ENCODE measurements at regions not wholly inside any gene's neighbourhood (a gene's known extent, or its start where the extent isn't known, plus 50 kb on each side); places are given as distances from the start of the nearest gene placed in this dataset.
A peak's percentile ranks its signal among the peaks of the same experiment; 100 is the strongest.

DNA sequence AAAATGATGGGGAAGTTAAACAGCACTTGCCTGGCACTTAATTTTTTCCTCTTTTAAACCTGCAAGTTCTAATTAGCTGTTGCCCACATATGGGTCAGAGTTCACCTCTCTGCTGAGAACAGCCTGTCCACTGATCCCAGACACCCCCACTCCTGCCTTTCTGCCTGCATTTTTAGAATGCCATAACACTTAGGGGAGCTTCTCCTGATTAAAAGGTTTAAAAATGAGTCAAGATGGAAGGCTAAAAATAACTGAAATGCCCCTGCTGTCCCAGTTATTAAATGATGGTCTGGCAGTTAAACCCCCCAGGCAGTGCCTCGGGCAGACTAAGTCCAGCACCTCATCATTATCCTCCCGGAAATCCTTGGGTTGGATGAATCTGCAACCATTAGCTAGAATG lies 913.6 kb upstream of the ARPP21 start:
- Histone ChIP-seq H3K27ac (ENCODE audit: low read length, poor library complexity, severe bottlenecking) (peak overlapping the region; percentile 62), H2BK5ac (ENCODE audit: low read depth, low read length, poor library complexity, severe bottlenecking) (no peak overlapping the region), H2BK12ac (ENCODE audit: low read length in 2 of 2) (no peak overlapping the region), H3K4ac (ENCODE audit: low read depth in 1 of 2, low read length in 2 of 2) (no peak overlapping the region), H2BK120ac (ENCODE audit: low read depth, low read length) (no peak overlapping the region), H3K4me3 (ENCODE audit: insufficient read depth in 1 of 2, low read depth in 1 of 2, low read length in 2 of 2) (no peak overlapping the region), H3K27me3 (ENCODE audit: control insufficient read depth in 1 of 2, insufficient read depth in 1 of 2, low read length in 2 of 2) (no peaks in the 10 kb centered on the region), H3K4me2 (ENCODE audit: low read length, poor library complexity, severe bottlenecking) (no peak overlapping the region), H3K4me1 (ENCODE audit: control insufficient read depth, insufficient read depth, low read depth, low read length) (peaks cover 3% of the 10 kb centered on the region), H3K9me3 (ENCODE audit: control insufficient read depth, low read length) (peaks cover 14% of the 10 kb centered on the region), H4K91ac (ENCODE audit: low read length) (no peak overlapping the region), H2AFZ (ENCODE audit: low read depth, low read length) (no peak overlapping the region), H4K8ac (ENCODE audit: low read length) (no peak overlapping the region), H3K14ac (ENCODE audit: low read length in 2 of 2) (no peak overlapping the region), H2BK15ac (ENCODE audit: low read depth, poor library complexity, severe bottlenecking) (no peak overlapping the region), H3K9ac (ENCODE audit: low read length) (no peak overlapping the region), H3K18ac (ENCODE audit: low read depth in 1 of 2, low read length in 2 of 2) (no peak overlapping the region), H3K36me3 (ENCODE audit: control insufficient read depth in 1 of 2, insufficient read depth in 2 of 2, low read depth in 1 of 2, low read length in 2 of 2) (no peaks in the 10 kb centered on the region), H2AK5ac (ENCODE audit: low read length, severe bottlenecking) (no peak overlapping the region), H3K23ac (ENCODE audit: low read length in 2 of 2) (no peak overlapping the region), H3K79me1 (replicated peaks; ENCODE audit: low read length, poor library complexity, severe bottlenecking) (no peaks in the 10 kb centered on the region)
- WGBS, result 20% methylated on average over 1 of the region's 2 CpGs
- no peak for DNase-seq

- WGBS, result 100% methylated on average over 1 of the region's 2 CpGs
- Histone ChIP-seq H3K4me1 (ENCODE audit: control insufficient read depth, insufficient read depth, low read depth, low read length) (peaks cover 14% of the 10 kb centered on the region), H3K4me3 (ENCODE audit: insufficient read depth in 1 of 2, low read depth in 1 of 2, low read length in 2 of 2) (no peak overlapping the region), H3K9me3 (ENCODE audit: control insufficient read depth, low read length) (peaks cover 16% of the 10 kb centered on the region), H3K36me3 (ENCODE audit: control insufficient read depth in 1 of 2, insufficient read depth in 2 of 2, low read depth in 1 of 2, low read length in 2 of 2) (no peaks in the 10 kb centered on the region), H3K9ac (ENCODE audit: low read length) (no peak overlapping the region), H3K4ac (ENCODE audit: low read depth in 1 of 2, low read length in 2 of 2) (no peak overlapping the region), H4K8ac (ENCODE audit: low read length) (no peak overlapping the region), H3K18ac (ENCODE audit: low read depth in 1 of 2, low read length in 2 of 2) (no peak overlapping the region), H3K4me2 (ENCODE audit: low read length, poor library complexity, severe bottlenecking) (no peak overlapping the region), H4K91ac (ENCODE audit: low read length) (no peak overlapping the region), H2AK5ac (ENCODE audit: low read length, severe bottlenecking) (no peak overlapping the region), H2AFZ (ENCODE audit: low read depth, low read length) (no peak overlapping the region), H3K23ac (ENCODE audit: low read length in 2 of 2) (no peak overlapping the region), H3K27ac (ENCODE audit: low read length, poor library complexity, severe bottlenecking) (no peak overlapping the region), H3K79me1 (replicated peaks; ENCODE audit: low read length, poor library complexity, severe bottlenecking) (no peaks in the 10 kb centered on the region), H2BK120ac (ENCODE audit: low read depth, low read length) (no peak overlapping the region), H3K27me3 (ENCODE audit: control insufficient read depth in 1 of 2, insufficient read depth in 1 of 2, low read length in 2 of 2) (no peaks in the 10 kb centered on the region), H2BK5ac (ENCODE audit: low read depth, low read length, poor library complexity, severe bottlenecking) (no peak overlapping the region), H3K14ac (ENCODE audit: low read length in 2 of 2) (no peak overlapping the region), H2BK12ac (ENCODE audit: low read length in 2 of 2) (no peak overlapping the region), H2BK15ac (ENCODE audit: low read depth, poor library complexity, severe bottlenecking) (no peak overlapping the region)
- DNase-seq, result no peak
Measured at GRCh38 chr3:34727700-34728099, 911.6 kb upstream of the ARPP21 start.

- Histone ChIP-seq H2AK5ac (ENCODE audit: low read length, severe bottlenecking) (no peak overlapping the region), H2BK120ac (ENCODE audit: low read depth, low read length) (no peak overlapping the region), H3K79me1 (replicated peaks; ENCODE audit: low read length, poor library complexity, severe bottlenecking) (no peaks in the 10 kb centered on the region), H3K36me3 (ENCODE audit: control insufficient read depth in 1 of 2, insufficient read depth in 2 of 2, low read depth in 1 of 2, low read length in 2 of 2) (no peaks in the 10 kb centered on the region), H2BK5ac (ENCODE audit: low read depth, low read length, poor library complexity, severe bottlenecking) (no peak overlapping the region), H2AFZ (ENCODE audit: low read depth, low read length) (no peak overlapping the region), H3K27ac (ENCODE audit: low read length, poor library complexity, severe bottlenecking) (no peak overlapping the region), H2BK12ac (ENCODE audit: low read length in 2 of 2) (no peak overlapping the region), H3K14ac (ENCODE audit: low read length in 2 of 2) (no peak overlapping the region), H3K4me1 (ENCODE audit: control insufficient read depth, insufficient read depth, low read depth, low read length) (no peaks in the 10 kb centered on the region), H3K4ac (ENCODE audit: low read depth in 1 of 2, low read length in 2 of 2) (no peak overlapping the region), H3K4me2 (ENCODE audit: low read length, poor library complexity, severe bottlenecking) (no peak overlapping the region), H3K27me3 (ENCODE audit: control insufficient read depth in 1 of 2, insufficient read depth in 1 of 2, low read length in 2 of 2) (no peaks in the 10 kb centered on the region), H3K4me3 (ENCODE audit: insufficient read depth in 1 of 2, low read depth in 1 of 2, low read length in 2 of 2) (no peak overlapping the region), H3K23ac (ENCODE audit: low read length in 2 of 2) (no peak overlapping the region), H3K9me3 (ENCODE audit: control insufficient read depth, low read length) (peaks cover 6% of the 10 kb centered on the region), H3K18ac (ENCODE audit: low read depth in 1 of 2, low read length in 2 of 2) (no peak overlapping the region), H4K8ac (ENCODE audit: low read length) (no peak overlapping the region), H4K91ac (ENCODE audit: low read length) (no peak overlapping the region), H2BK15ac (ENCODE audit: low read depth, poor library complexity, severe bottlenecking) (no peak overlapping the region), H3K9ac (ENCODE audit: low read length) (no peak overlapping the region)
- WGBS, result no CpG with 5 or more reads among the region's 1 CpG
- DNase-seq, result no peak
Measured at GRCh38 chr3:34742151-34742550, 897.2 kb upstream of the ARPP21 start.

DNA sequence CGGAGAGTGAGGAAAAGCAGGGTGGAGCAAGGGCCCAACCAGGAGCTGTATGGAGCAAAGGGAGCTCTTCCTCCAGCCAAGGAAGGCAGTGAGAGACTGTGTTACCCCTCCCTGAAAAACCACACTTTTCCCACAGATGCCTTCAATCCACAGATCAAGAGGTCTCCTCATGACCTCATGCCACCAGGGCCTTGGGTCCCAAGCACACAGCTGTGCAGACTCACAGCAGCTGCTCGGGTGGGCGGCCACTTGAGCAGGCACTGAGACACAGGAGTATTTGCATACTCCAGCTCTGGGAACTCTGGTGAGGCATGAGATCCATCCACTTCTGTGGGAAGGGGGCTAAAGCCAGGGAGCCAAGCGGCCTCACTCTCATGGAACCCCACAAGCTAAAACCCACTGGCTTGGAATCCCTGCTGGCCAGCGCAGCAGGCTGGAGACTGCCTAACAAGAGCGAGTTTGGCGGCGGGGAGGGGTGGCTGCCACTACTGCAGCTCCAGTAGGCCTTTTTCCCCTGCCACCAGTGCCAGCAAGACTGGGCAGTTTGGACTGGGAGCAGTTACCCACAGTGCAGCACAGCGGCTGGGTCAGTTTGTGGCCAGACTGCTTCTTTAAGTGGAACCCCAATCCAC lies 880.6 kb upstream of the ARPP21 start:
- no peak overlapping the region for H2BK120ac ChIP-seq (ENCODE audit: low read depth, low read length)
- no peak overlapping the region for H2BK12ac ChIP-seq (ENCODE audit: low read length in 2 of 2)
- H3K9me3 ChIP-seq (ENCODE audit: control insufficient read depth, low read length), result no peaks in the 10 kb centered on the region
- H4K8ac ChIP-seq (ENCODE audit: low read length), result no peak overlapping the region
- no peaks in the 10 kb centered on the region for H3K27me3 ChIP-seq (ENCODE audit: control insufficient read depth in 1 of 2, insufficient read depth in 1 of 2, low read length in 2 of 2)
- H3K4me2 ChIP-seq (ENCODE audit: low read length, poor library complexity, severe bottlenecking), result no peak overlapping the region
- no peak for DNase-seq
- H3K18ac ChIP-seq (ENCODE audit: low read depth in 1 of 2, low read length in 2 of 2), result no peak overlapping the region
- no peaks in the 10 kb centered on the region for H3K79me1 ChIP-seq (replicated peaks; ENCODE audit: low read length, poor library complexity, severe bottlenecking)
- H4K91ac ChIP-seq (ENCODE audit: low read length), result no peak overlapping the region
- no peak overlapping the region for H3K9ac ChIP-seq (ENCODE audit: low read length)
- H3K14ac ChIP-seq (ENCODE audit: low read length in 2 of 2), result no peak overlapping the region
- H3K36me3 ChIP-seq (ENCODE audit: control insufficient read depth in 1 of 2, insufficient read depth in 2 of 2, low read depth in 1 of 2, low read length in 2 of 2), result no peaks in the 10 kb centered on the region
- no peak overlapping the region for H2BK5ac ChIP-seq (ENCODE audit: low read depth, low read length, poor library complexity, severe bottlenecking)
- no peaks in the 10 kb centered on the region for H3K4me1 ChIP-seq (ENCODE audit: control insufficient read depth, insufficient read depth, low read depth, low read length)
- no peak overlapping the region for H3K4ac ChIP-seq (ENCODE audit: low read depth in 1 of 2, low read length in 2 of 2)
- H2AFZ ChIP-seq (ENCODE audit: low read depth, low read length), result no peak overlapping the region
- H3K23ac ChIP-seq (ENCODE audit: low read length in 2 of 2), result no peak overlapping the region
- no peak overlapping the region for H3K4me3 ChIP-seq (ENCODE audit: insufficient read depth in 1 of 2, low read depth in 1 of 2, low read length in 2 of 2)
- H3K27ac ChIP-seq (ENCODE audit: low read length, poor library complexity, severe bottlenecking), result no peak overlapping the region
- no peak overlapping the region for H2AK5ac ChIP-seq (ENCODE audit: low read length, severe bottlenecking)
- H2BK15ac ChIP-seq (ENCODE audit: low read depth, poor library complexity, severe bottlenecking), result no peak overlapping the region
- WGBS, result 80% methylated on average over 9 of the region's 9 CpGs

Data from mesenchymal stem cell (in vitro differentiated cells and primary cell).